ENCODE measurements at regions not wholly inside any gene's neighbourhood (a gene's known extent, or its start where the extent isn't known, plus 50 kb on each side); places are given as distances from the start of the nearest gene placed in this dataset.
"Not testable (repeated sequence)": the region's sequence is repeated elsewhere in the genome, so short reads cannot be mapped to it uniquely, and the experiment has no call there.

GRCh38 chr6:77322604-77323003, 140.7 kb downstream of the HTR1B start:
- Histone ChIP-seq H3K4me1 (ENCODE audit: insufficient read depth, low read length) (0 out of 2 replicates have a peak, but pooled peaks cover 3% of the 10 kb centered on the region), H3K9ac (ENCODE audit: low read depth, low read length) (no peak overlapping the region), H3K27ac (ENCODE audit: low read length) (no peak overlapping the region), H3K9me3 (ENCODE audit: insufficient read depth, low read depth, low read length) (no peaks in the 10 kb centered on the region), H3K36me3 (ENCODE audit: insufficient read depth, low read depth, low read length) (no peaks in the 10 kb centered on the region), H3K27me3 (ENCODE audit: insufficient read depth, low read length) (no peaks in the 10 kb centered on the region), H3K4me3 (ENCODE audit: low read length) (no peak overlapping the region)

GRCh38 chr6:77318256-77318655, 145.0 kb downstream of the HTR1B start:
- Histone ChIP-seq H3K4me3 (ENCODE audit: low read length) (no peak overlapping the region), H3K9me3 (ENCODE audit: insufficient read depth, low read depth, low read length) (no peaks in the 10 kb centered on the region), H3K27ac (ENCODE audit: low read length) (no peak overlapping the region)

GRCh38 chr6:77313595-77313994, 149.7 kb downstream of the HTR1B start:
- Histone ChIP-seq H3K4me1 (ENCODE audit: insufficient read depth, low read length) (no peaks in the 10 kb centered on the region), H3K9ac (ENCODE audit: low read depth, low read length) (no peak overlapping the region), H3K9me3 (ENCODE audit: insufficient read depth, low read depth, low read length) (no peaks in the 10 kb centered on the region), H3K4me3 (ENCODE audit: low read length) (no peak overlapping the region), H3K27ac (ENCODE audit: low read length) (no peak overlapping the region), H3K36me3 (ENCODE audit: insufficient read depth, low read depth, low read length) (no peaks in the 10 kb centered on the region), H3K27me3 (ENCODE audit: insufficient read depth, low read length) (no peaks in the 10 kb centered on the region)

More at GRCh38 chr6:77318256-77318655, 145.0 kb downstream of the HTR1B start:
- no peak overlapping the region for H3K9ac ChIP-seq (ENCODE audit: low read depth, low read length)
- H3K4me1 ChIP-seq (ENCODE audit: insufficient read depth, low read length), result 0 out of 2 replicates have a peak, but pooled peaks cover 3% of the 10 kb centered on the region
- no peaks in the 10 kb centered on the region for H3K27me3 ChIP-seq (ENCODE audit: insufficient read depth, low read length)
- no peaks in the 10 kb centered on the region for H3K36me3 ChIP-seq (ENCODE audit: insufficient read depth, low read depth, low read length)

- H3K27me3 ChIP-seq (ENCODE audit: insufficient read depth, low read length), result no peaks in the 10 kb centered on the region
- H3K4me1 ChIP-seq (ENCODE audit: insufficient read depth, low read length), result no peaks in the 10 kb centered on the region
- H3K9me3 ChIP-seq (ENCODE audit: insufficient read depth, low read depth, low read length), result no peaks in the 10 kb centered on the region
- H3K4me3 ChIP-seq (ENCODE audit: low read length), result no peak overlapping the region
- H3K27ac ChIP-seq (ENCODE audit: low read length), result no peak overlapping the region
- H3K36me3 ChIP-seq (ENCODE audit: insufficient read depth, low read depth, low read length), result no peaks in the 10 kb centered on the region
- no peak overlapping the region for H3K9ac ChIP-seq (ENCODE audit: low read depth, low read length)
Measured at GRCh38 chr6:77299931-77300330, 163.4 kb downstream of the HTR1B start.

GRCh38 chr6:77298283-77298682, 165.0 kb downstream of the HTR1B start:
- no peaks in the 10 kb centered on the region for H3K36me3 ChIP-seq (ENCODE audit: insufficient read depth, low read depth, low read length)
- H3K4me3 ChIP-seq (ENCODE audit: low read length), result no peak overlapping the region
- no peaks in the 10 kb centered on the region for H3K27me3 ChIP-seq (ENCODE audit: insufficient read depth, low read length)
- no peak overlapping the region for H3K27ac ChIP-seq (ENCODE audit: low read length)
- no peaks in the 10 kb centered on the region; the same call in 1 of the 2 replicates for H3K4me1 ChIP-seq (ENCODE audit: insufficient read depth, low read length)
- no peak overlapping the region for H3K9ac ChIP-seq (ENCODE audit: low read depth, low read length)
- no peaks in the 10 kb centered on the region for H3K9me3 ChIP-seq (ENCODE audit: insufficient read depth, low read depth, low read length)

GRCh38 chr6:77292564-77293546, 170.4 kb downstream of the HTR1B start:
- Histone ChIP-seq H3K9ac (ENCODE audit: low read depth, low read length) (no peak overlapping the region), H3K9me3 (ENCODE audit: insufficient read depth, low read depth, low read length) (no peaks in the 10 kb centered on the region), H3K4me1 (ENCODE audit: insufficient read depth, low read length) (no peaks in the 10 kb centered on the region; the same call in 1 of the 2 replicates), H3K27me3 (ENCODE audit: insufficient read depth, low read length) (no peaks in the 10 kb centered on the region), H3K36me3 (ENCODE audit: insufficient read depth, low read depth, low read length) (no peaks in the 10 kb centered on the region), H3K4me3 (ENCODE audit: low read length) (no peak overlapping the region), H3K27ac (ENCODE audit: low read length) (no peak overlapping the region)

- H3K27me3 ChIP-seq (ENCODE audit: insufficient read depth, low read length), result no peaks in the 10 kb centered on the region
- no peak overlapping the region for H3K9ac ChIP-seq (ENCODE audit: low read depth, low read length)
- no peaks in the 10 kb centered on the region for H3K36me3 ChIP-seq (ENCODE audit: insufficient read depth, low read depth, low read length)
- no peak overlapping the region for H3K27ac ChIP-seq (ENCODE audit: low read length)
- no peak overlapping the region for H3K4me3 ChIP-seq (ENCODE audit: low read length)
- H3K9me3 ChIP-seq (ENCODE audit: insufficient read depth, low read depth, low read length), result no peaks in the 10 kb centered on the region
- H3K4me1 ChIP-seq (ENCODE audit: insufficient read depth, low read length), result no peaks in the 10 kb centered on the region; the same call in 1 of the 2 replicates
Measured at GRCh38 chr6:77290798-77291197, 172.5 kb downstream of the HTR1B start.

- Histone ChIP-seq H3K4me3 (ENCODE audit: low read length) (no peak overlapping the region), H3K4me1 (ENCODE audit: insufficient read depth, low read length) (no peaks in the 10 kb centered on the region), H3K9ac (ENCODE audit: low read depth, low read length) (no peak overlapping the region), H3K36me3 (ENCODE audit: insufficient read depth, low read depth, low read length) (no peaks in the 10 kb centered on the region), H3K27me3 (ENCODE audit: insufficient read depth, low read length) (no peaks in the 10 kb centered on the region), H3K27ac (ENCODE audit: low read length) (no peak overlapping the region), H3K9me3 (ENCODE audit: insufficient read depth, low read depth, low read length) (peaks cover under 1% of the 10 kb centered on the region; the same call in 1 of the 2 replicates)
Measured at GRCh38 chr6:77286541-77286940, 176.8 kb downstream of the HTR1B start.

GRCh38 chr6:77273929-77274328, 189.4 kb downstream of the HTR1B start:
- H3K9me3 ChIP-seq (ENCODE audit: insufficient read depth, low read depth, low read length), result peaks cover 37% of the 10 kb centered on the region
- H3K4me1 ChIP-seq (ENCODE audit: insufficient read depth, low read length), result no peaks in the 10 kb centered on the region
- H3K27ac ChIP-seq (ENCODE audit: low read length), result no peak overlapping the region
- H3K4me3 ChIP-seq (ENCODE audit: low read length), result no peak overlapping the region
- no peak overlapping the region for H3K9ac ChIP-seq (ENCODE audit: low read depth, low read length)
- no peaks in the 10 kb centered on the region for H3K27me3 ChIP-seq (ENCODE audit: insufficient read depth, low read length)
- H3K36me3 ChIP-seq (ENCODE audit: insufficient read depth, low read depth, low read length), result no peaks in the 10 kb centered on the region

- H3K4me3 ChIP-seq (ENCODE audit: low read length), result no peak overlapping the region
- H3K27me3 ChIP-seq (ENCODE audit: insufficient read depth, low read length), result no peaks in the 10 kb centered on the region
- H3K36me3 ChIP-seq (ENCODE audit: insufficient read depth, low read depth, low read length), result no peaks in the 10 kb centered on the region
- H3K9me3 ChIP-seq (ENCODE audit: insufficient read depth, low read depth, low read length), result no peaks in the 10 kb centered on the region
- no peaks in the 10 kb centered on the region for H3K4me1 ChIP-seq (ENCODE audit: insufficient read depth, low read length)
- no peak overlapping the region for H3K9ac ChIP-seq (ENCODE audit: low read depth, low read length)
- no peak overlapping the region for H3K27ac ChIP-seq (ENCODE audit: low read length)
Measured at GRCh38 chr6:77264970-77265369, 198.3 kb downstream of the HTR1B start.

- Histone ChIP-seq H3K36me3 (ENCODE audit: insufficient read depth, low read depth, low read length) (no peaks in the 10 kb centered on the region), H3K9me3 (ENCODE audit: insufficient read depth, low read depth, low read length) (no peaks in the 10 kb centered on the region), H3K27me3 (ENCODE audit: insufficient read depth, low read length) (no peaks in the 10 kb centered on the region), H3K4me3 (ENCODE audit: low read length) (no peak overlapping the region), H3K9ac (ENCODE audit: low read depth, low read length) (no peak overlapping the region), H3K4me1 (ENCODE audit: insufficient read depth, low read length) (no peaks in the 10 kb centered on the region), H3K27ac (ENCODE audit: low read length) (no peak overlapping the region)
Measured at GRCh38 chr6:77263003-77263402, 200.3 kb downstream of the HTR1B start.

- H3K4me1 ChIP-seq (ENCODE audit: insufficient read depth, low read length); H3K27me3 ChIP-seq (ENCODE audit: insufficient read depth, low read length); H3K9me3 ChIP-seq (ENCODE audit: insufficient read depth, low read depth, low read length); H3K36me3 ChIP-seq (ENCODE audit: insufficient read depth, low read depth, low read length); H3K9ac ChIP-seq (ENCODE audit: low read depth, low read length); H3K4me3 ChIP-seq (ENCODE audit: low read length); H3K27ac ChIP-seq (ENCODE audit: low read length): not testable (repeated sequence)
Measured at GRCh38 chr6:77251801-77252200, 211.5 kb downstream of the HTR1B start.
